ENCODE measurements at regions not wholly inside any gene's neighbourhood (a gene's known extent, or its start where the extent isn't known, plus 50 kb on each side); places are given as distances from the start of the nearest gene placed in this dataset.

DNA sequence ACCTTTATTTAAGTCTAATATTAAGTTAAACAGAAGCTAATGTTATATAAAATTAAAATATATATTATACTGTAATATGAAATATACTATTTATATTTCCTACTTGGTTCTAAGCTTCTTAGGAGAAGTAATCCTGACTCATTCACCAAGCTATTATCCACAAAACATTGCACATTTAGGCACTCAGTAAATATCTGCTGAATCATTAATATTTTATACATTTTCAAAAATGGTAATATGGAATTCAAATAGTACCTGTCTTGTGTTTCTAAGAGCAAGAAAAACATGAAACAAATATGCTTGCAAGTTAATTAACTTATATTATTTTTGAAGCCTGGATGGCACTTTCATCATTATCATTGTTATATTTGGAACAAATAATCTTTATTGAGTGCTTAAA, 153.0 kb upstream of the CNTN4 start:
- CTCF ChIA-PET: no interaction called here
- Mint-ChIP-seq H3K27ac (no peak overlapping the region), H3K27me3 (no peaks in the 10 kb centered on the region), H3K36me3 (ENCODE audit: low read depth) (no peaks in the 10 kb centered on the region), H3K9me3 (peaks cover 2% of the 10 kb centered on the region), H3K4me3 (no peak overlapping the region), H3K4me1 (ENCODE audit: low read depth) (no peaks in the 10 kb centered on the region)
- no peak for ATAC-seq
- intact Hi-C loops (cut with micrococcal nuclease): no loop called here
- no peak for DNase-seq
- POLR2A ChIA-PET: no interaction called here
- TF ChIP-seq, protein P1, sequence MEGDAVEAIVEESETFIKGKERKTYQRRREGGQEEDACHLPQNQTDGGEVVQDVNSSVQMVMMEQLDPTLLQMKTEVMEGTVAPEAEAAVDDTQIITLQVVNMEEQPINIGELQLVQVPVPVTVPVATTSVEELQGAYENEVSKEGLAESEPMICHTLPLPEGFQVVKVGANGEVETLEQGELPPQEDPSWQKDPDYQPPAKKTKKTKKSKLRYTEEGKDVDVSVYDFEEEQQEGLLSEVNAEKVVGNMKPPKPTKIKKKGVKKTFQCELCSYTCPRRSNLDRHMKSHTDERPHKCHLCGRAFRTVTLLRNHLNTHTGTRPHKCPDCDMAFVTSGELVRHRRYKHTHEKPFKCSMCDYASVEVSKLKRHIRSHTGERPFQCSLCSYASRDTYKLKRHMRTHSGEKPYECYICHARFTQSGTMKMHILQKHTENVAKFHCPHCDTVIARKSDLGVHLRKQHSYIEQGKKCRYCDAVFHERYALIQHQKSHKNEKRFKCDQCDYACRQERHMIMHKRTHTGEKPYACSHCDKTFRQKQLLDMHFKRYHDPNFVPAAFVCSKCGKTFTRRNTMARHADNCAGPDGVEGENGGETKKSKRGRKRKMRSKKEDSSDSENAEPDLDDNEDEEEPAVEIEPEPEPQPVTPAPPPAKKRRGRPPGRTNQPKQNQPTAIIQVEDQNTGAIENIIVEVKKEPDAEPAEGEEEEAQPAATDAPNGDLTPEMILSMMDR (IDR thresholded peaks at IDR 0.05): no peak

DNA sequence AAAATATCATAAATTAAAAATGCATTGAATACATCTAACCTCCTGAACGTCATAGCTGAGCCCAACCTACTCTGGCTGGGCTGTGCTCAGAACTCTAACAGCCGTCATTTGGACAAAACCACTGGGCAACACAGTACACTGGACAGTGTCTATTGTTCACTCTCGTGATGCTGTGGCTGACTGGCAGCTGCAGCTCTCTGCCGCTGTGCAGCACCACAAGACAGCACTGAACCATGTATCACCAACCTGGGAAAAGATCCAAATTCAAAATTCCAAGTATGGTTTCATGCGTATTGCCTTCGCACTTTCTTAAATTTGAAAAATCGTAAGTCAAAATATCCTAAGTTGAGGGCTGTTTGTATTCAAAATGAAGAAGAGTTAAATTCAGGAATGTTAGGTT, 145.1 kb upstream of the CNTN4 start:
- no peak overlapping the region for H3K4me3 Mint-ChIP-seq
- CTCF ChIA-PET: no interaction called here

DNA sequence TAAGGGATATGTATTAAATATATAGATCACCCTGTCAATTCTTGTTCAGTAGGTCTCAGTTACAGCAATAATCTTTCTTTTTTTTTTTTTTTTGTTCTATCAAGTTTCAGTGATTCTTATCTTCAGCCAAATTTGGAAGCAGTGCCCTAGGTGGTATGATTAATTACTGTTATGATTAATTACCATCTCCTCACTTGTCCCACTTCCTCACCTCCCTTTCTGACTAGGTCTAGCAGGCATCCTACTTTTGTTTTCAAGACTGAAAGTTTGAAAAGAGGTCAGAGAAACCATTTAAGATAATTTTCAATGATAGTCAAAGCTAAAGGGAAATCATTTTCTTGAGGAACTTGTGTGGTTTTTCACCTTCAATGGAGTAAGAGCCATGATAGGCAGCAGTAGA, 144.0 kb upstream of the CNTN4 start:
- no peak overlapping the region for H3K4me3 Mint-ChIP-seq
- no peak overlapping the region for H3K27ac Mint-ChIP-seq
- H3K27me3 Mint-ChIP-seq: no peaks in the 10 kb centered on the region
- CTCF ChIA-PET: no interaction called here
- intact Hi-C loops (cut with micrococcal nuclease): no loop called here
- POLR2A ChIA-PET: no interaction called here
- DNase-seq: no peak
- no peaks in the 10 kb centered on the region for H3K36me3 Mint-ChIP-seq (ENCODE audit: low read depth)
- peaks cover 4% of the 10 kb centered on the region for H3K9me3 Mint-ChIP-seq
- TF ChIP-seq, protein P1 (IDR thresholded peaks at IDR 0.05): no peak
- ATAC-seq: peak; percentile 61
- peaks cover 3% of the 10 kb centered on the region for H3K4me1 Mint-ChIP-seq (ENCODE audit: low read depth)

More for the DNA sequence above, 145.1 kb upstream of the CNTN4 start:
- Mint-ChIP-seq H3K27me3 (no peaks in the 10 kb centered on the region), H3K9me3 (peaks cover 4% of the 10 kb centered on the region), H3K4me1 (ENCODE audit: low read depth) (peaks cover 3% of the 10 kb centered on the region), H3K27ac (no peak overlapping the region), H3K36me3 (ENCODE audit: low read depth) (no peaks in the 10 kb centered on the region)
- DNase-seq (no peak), ATAC-seq (no peak)
- POLR2A ChIA-PET: interaction anchor here (0.6 kb wide), 1 partner anchor 20 kb away, joined by 3 read pairs; no protein-coding TSS in a partner anchor
- intact Hi-C loops (cut with micrococcal nuclease): no loop called here
- TF ChIP-seq, protein P1 (IDR thresholded peaks at IDR 0.05): no peak

DNA sequence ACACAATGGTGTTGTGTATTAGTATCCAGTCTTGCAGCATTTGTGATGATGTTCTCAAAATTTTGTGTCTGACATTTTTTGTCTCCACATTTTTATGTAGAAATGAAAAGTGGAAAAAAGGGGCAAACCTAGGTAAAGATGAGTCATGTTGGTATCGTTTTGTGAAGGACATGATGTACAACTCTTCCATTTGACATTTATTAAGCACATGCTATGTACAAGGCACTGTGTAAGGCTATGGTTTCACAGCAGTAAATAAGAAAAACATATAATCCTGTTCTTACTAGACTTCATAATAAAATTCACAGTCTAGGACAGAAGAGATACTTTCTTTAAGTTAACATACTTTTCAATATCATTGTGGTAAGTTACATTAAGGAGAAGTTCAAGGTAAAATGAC, 143.5 kb upstream of the CNTN4 start:
- H3K36me3 Mint-ChIP-seq (ENCODE audit: low read depth): no peaks in the 10 kb centered on the region
- DNase-seq: no peak
- ATAC-seq: peak; percentile 34
- H3K4me3 Mint-ChIP-seq: no peak overlapping the region
- no peaks in the 10 kb centered on the region for H3K27me3 Mint-ChIP-seq
- H3K27ac Mint-ChIP-seq: no peak overlapping the region
- TF ChIP-seq, protein P1 (IDR thresholded peaks at IDR 0.05): no peak
- CTCF ChIA-PET: interaction anchor here (1.3 kb wide), 1 partner anchor 8 kb away, joined by 3 read pairs; no protein-coding TSS in a partner anchor
- H3K9me3 Mint-ChIP-seq: peaks cover 4% of the 10 kb centered on the region
- POLR2A ChIA-PET: no interaction called here
- H3K4me1 Mint-ChIP-seq (ENCODE audit: low read depth): peaks cover 3% of the 10 kb centered on the region
- intact Hi-C loops (cut with micrococcal nuclease): no loop called here

DNA sequence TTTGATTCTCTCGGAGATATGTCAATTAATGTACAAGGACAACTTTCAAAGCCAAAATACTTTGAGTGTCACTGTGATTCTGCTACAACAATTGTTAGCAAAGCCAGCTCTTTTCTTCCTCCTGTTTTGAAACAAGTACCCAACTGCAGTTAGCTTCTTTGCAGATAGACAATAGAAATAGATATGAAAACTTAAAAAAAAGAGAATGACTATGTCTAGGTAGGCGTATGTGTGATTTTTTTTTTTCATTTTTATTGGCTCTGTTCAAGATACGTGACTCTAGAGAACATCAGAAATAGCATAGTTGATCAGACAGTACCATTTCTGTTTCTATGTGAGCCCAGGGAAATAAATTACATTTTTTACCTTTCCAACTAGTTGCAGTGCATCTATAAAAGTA, 142.9 kb upstream of the CNTN4 start:
- Mint-ChIP-seq H3K9me3 (peaks cover 4% of the 10 kb centered on the region), H3K36me3 (ENCODE audit: low read depth) (no peaks in the 10 kb centered on the region), H3K4me3 (no peak overlapping the region), H3K27me3 (no peaks in the 10 kb centered on the region), H3K27ac (no peak overlapping the region), H3K4me1 (ENCODE audit: low read depth) (peaks cover 3% of the 10 kb centered on the region)
- TF ChIP-seq, protein P1 (IDR thresholded peaks at IDR 0.05): no peak
- DNase-seq: no peak
- ChIA-PET POLR2A (no interaction called here), CTCF (interaction anchor here (1.3 kb wide), 1 partner anchor 9 kb away, joined by 3 read pairs; no protein-coding TSS in a partner anchor)
- intact Hi-C loops (cut with micrococcal nuclease): no loop called here
- no peak for ATAC-seq

Data from activated CD8-positive, alpha-beta T cell treated with anti-CD3 and anti-CD28 coated beads for 36 hours (primary cell).